Nephron (organoid): ENCODE measurements at regions not wholly inside any gene's neighbourhood (a gene's known extent, or its start where the extent isn't known, plus 50 kb on each side); places are given as distances from the start of the nearest gene placed in this dataset.

ENCODE experiments used
- H3K27ac Mint-ChIP-seq, 3 experiments: 2 replicates each; pipeline ENCODE4 v1.8.0; 2020; ENCODE audit warnings: mixed read lengths in 3 of 3, mild to moderate bottlenecking in 2 of 3, moderate library complexity in 1 of 3
- H3K27me3 Mint-ChIP-seq: 2 replicates; pipeline ENCODE4 v1.8.0; 2021; ENCODE audit warnings: low read depth, mild to moderate bottlenecking, moderate library complexity, mixed read lengths
- H3K36me3 Mint-ChIP-seq: 2 replicates; pipeline ENCODE4 v1.8.0; 2020; ENCODE audit warnings: low read depth, mixed read lengths
- H3K4me1 Mint-ChIP-seq: 2 replicates; pipeline ENCODE4 v1.8.0; 2020; ENCODE audit warnings: mixed read lengths
- H3K4me3 Mint-ChIP-seq, 3 experiments: 2 replicates each; pipeline ENCODE4 v1.8.0; 2020; ENCODE audit warnings: mild to moderate bottlenecking in 3 of 3, mixed read lengths in 3 of 3, moderate library complexity in 2 of 3
- H3K9me3 Mint-ChIP-seq: 2 replicates; pipeline ENCODE4 v1.8.0; 2020; ENCODE audit warnings: mixed read lengths
- CTCF ChIP-seq, 3 experiments: fragments of 200-600 bp; sonication (generic); IDR thresholded peaks; one replicate each; pipeline ENCODE4 v1.5.0; 2021; ENCODE audit warnings: antibody characterized with exemption in 3 of 3; ENCODE audit not compliant: unreplicated experiment in 3 of 3

GRCh38 chr3:102068736-102069135, 219.4 kb downstream of the NFKBIZ start:
- H3K27me3 Mint-ChIP-seq = peaks cover 7% of the 10 kb centered on the region
- no peak overlapping the region for H3K4me3 Mint-ChIP-seq
- no peak overlapping the region for H3K27ac Mint-ChIP-seq
- peaks cover 18% of the 10 kb centered on the region for H3K9me3 Mint-ChIP-seq
- no peaks in the 10 kb centered on the region for H3K36me3 Mint-ChIP-seq
- no peaks in the 10 kb centered on the region for H3K4me1 Mint-ChIP-seq
- no peak for TF ChIP-seq CTCF (IDR thresholded peaks at IDR 0.05; ENCODE audit: unreplicated experiment in 3 of 3)

GRCh38 chr3:102069211-102069662, 219.9 kb downstream of the NFKBIZ start:
- TF ChIP-seq CTCF (IDR thresholded peaks at IDR 0.05; ENCODE audit: unreplicated experiment in 3 of 3) = no peak
- H3K27ac Mint-ChIP-seq = no peak overlapping the region
- peaks cover 18% of the 10 kb centered on the region for H3K9me3 Mint-ChIP-seq
- no peak overlapping the region for H3K4me3 Mint-ChIP-seq
- H3K27me3 Mint-ChIP-seq = peaks cover 7% of the 10 kb centered on the region
- H3K4me1 Mint-ChIP-seq = no peaks in the 10 kb centered on the region
- no peaks in the 10 kb centered on the region for H3K36me3 Mint-ChIP-seq

GRCh38 chr3:102074946-102075345, 225.6 kb downstream of the NFKBIZ start:
- H3K4me1 Mint-ChIP-seq = peaks cover 15% of the 10 kb centered on the region
- H3K36me3 Mint-ChIP-seq = no peaks in the 10 kb centered on the region
- H3K27ac Mint-ChIP-seq = peak overlapping the region in 2 of 3 experiments; percentile 5 to 20
- H3K9me3 Mint-ChIP-seq = peaks cover 13% of the 10 kb centered on the region
- H3K4me3 Mint-ChIP-seq = no peak overlapping the region
- TF ChIP-seq CTCF (IDR thresholded peaks at IDR 0.05; ENCODE audit: unreplicated experiment in 3 of 3) = no peak
- H3K27me3 Mint-ChIP-seq = peaks cover 1% of the 10 kb centered on the region

GRCh38 chr3:102078401-102078800, 229.1 kb downstream of the NFKBIZ start:
- Mint-ChIP-seq H3K9me3 (peaks cover 6% of the 10 kb centered on the region), H3K27ac (no peak overlapping the region), H3K27me3 (peaks cover 12% of the 10 kb centered on the region), H3K4me3 (no peak overlapping the region), H3K4me1 (peaks cover 15% of the 10 kb centered on the region), H3K36me3 (no peaks in the 10 kb centered on the region)
- no peak for TF ChIP-seq CTCF (IDR thresholded peaks at IDR 0.05; ENCODE audit: unreplicated experiment in 3 of 3)

- H3K36me3 Mint-ChIP-seq = no peaks in the 10 kb centered on the region
- TF ChIP-seq CTCF (IDR thresholded peaks at IDR 0.05; ENCODE audit: unreplicated experiment in 3 of 3) = no peak
These were observed 229.8 kb downstream of the NFKBIZ start for GRCh38 chr3:102078854-102079808.

More at GRCh38 chr3:102078854-102079808, 229.8 kb downstream of the NFKBIZ start:
- Mint-ChIP-seq H3K4me3 (no peak overlapping the region), H3K9me3 (peaks cover 6% of the 10 kb centered on the region), H3K27ac (no peak overlapping the region), H3K27me3 (peaks cover 12% of the 10 kb centered on the region), H3K4me1 (peaks cover 17% of the 10 kb centered on the region)
